ELR (cell line): ENCODE measurements at regions not wholly inside any gene's neighbourhood (a gene's known extent, or its start where the extent isn't known, plus 50 kb on each side); places are given as distances from the start of the nearest gene placed in this dataset.

ENCODE experiments used
- DNase-seq: peaks from one replicate; pipeline ENCODE4 v3.0.0-alpha.2; 2015; ENCODE audit warnings: low read depth

GRCh38 chr4:152094970-152095700, 334.3 kb upstream of the GATB start:
- DNase-seq, result peak; percentile 34

GRCh38 chr4:152091405-152091804, 330.6 kb upstream of the GATB start:
- no peak for DNase-seq

GRCh38 chr4:152090543-152090942, 329.7 kb upstream of the GATB start:
- peak; percentile 3 for DNase-seq

- no peak for DNase-seq
Observed at GRCh38 chr4:152089584-152089983, 328.8 kb upstream of the GATB start.

- no peak for DNase-seq
Observed at GRCh38 chr4:152087335-152087734, 326.5 kb upstream of the GATB start.

- no peak for DNase-seq
Observed at GRCh38 chr4:152085657-152086056, 324.9 kb upstream of the GATB start.

- no peak for DNase-seq
Observed at GRCh38 chr4:152083338-152083737, 322.5 kb upstream of the GATB start.

- no peak for DNase-seq
Observed at GRCh38 chr4:152081024-152081423, 320.2 kb upstream of the GATB start.

GRCh38 chr4:152079543-152080293, 318.9 kb upstream of the GATB start:
- DNase-seq, result no peak

- DNase-seq, result no peak
Observed at GRCh38 chr4:152079079-152079478, 318.3 kb upstream of the GATB start.

GRCh38 chr4:152077582-152077981, 316.8 kb upstream of the GATB start:
- no peak for DNase-seq

GRCh38 chr4:152075253-152075928, 314.6 kb upstream of the GATB start:
- no peak for DNase-seq

GRCh38 chr4:152074573-152074972, 313.8 kb upstream of the GATB start:
- no peak for DNase-seq

- DNase-seq, result no peak
Observed at GRCh38 chr4:152074088-152074437, 313.3 kb upstream of the GATB start.

- peak; percentile 19 for DNase-seq
Observed at GRCh38 chr4:152073351-152074087, 312.7 kb upstream of the GATB start.

- no peak for DNase-seq
Observed at GRCh38 chr4:152072906-152073305, 312.1 kb upstream of the GATB start.

- peak; percentile 4 for DNase-seq
Observed at GRCh38 chr4:152072001-152072485, 311.2 kb upstream of the GATB start.

- DNase-seq, result no peak
Observed at GRCh38 chr4:152070854-152071253, 310.0 kb upstream of the GATB start.

GRCh38 chr4:152068866-152069265, 308.1 kb upstream of the GATB start:
- no peak for DNase-seq

GRCh38 chr4:152065545-152065944, 304.7 kb upstream of the GATB start:
- DNase-seq, result no peak

GRCh38 chr4:152064753-152065152, 303.9 kb upstream of the GATB start:
- no peak for DNase-seq

GRCh38 chr4:152064282-152064681, 303.5 kb upstream of the GATB start:
- DNase-seq, result no peak
